ENCODE measurements at regions not wholly inside any gene's neighbourhood (a gene's known extent, or its start where the extent isn't known, plus 50 kb on each side); places are given as distances from the start of the nearest gene placed in this dataset.

DNA sequence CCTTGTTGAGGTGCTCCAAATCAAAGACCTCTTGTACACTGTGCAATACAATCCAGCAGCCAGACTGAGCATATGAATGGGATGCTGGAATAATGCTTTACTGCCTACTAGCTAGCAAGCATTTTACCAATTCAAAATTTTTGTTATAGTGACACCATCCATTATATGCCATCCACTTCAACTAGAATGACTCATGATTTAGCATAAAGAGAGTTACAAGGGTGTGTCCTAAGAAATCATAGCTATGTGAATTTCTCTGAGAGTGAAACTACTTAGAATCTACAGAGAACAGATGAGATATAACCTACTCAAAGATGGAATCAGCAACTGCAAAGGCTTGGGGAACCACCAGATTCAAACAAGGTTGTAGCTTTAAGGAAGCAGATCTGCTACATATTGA lies 221.9 kb downstream of the LHFPL1 start:
- TF ChIP-seq MAX (IDR thresholded peaks at IDR 0.05) (no peak), YY1 (IDR thresholded peaks at IDR 0.05; ENCODE audit: low read depth) (no peak), RAD21 (IDR thresholded peaks at IDR 0.05; ENCODE audit: low read depth) (no peak), TCF12 (IDR thresholded peaks at IDR 0.05; ENCODE audit: low read depth) (no peak), TAF1 (IDR thresholded peaks at IDR 0.05; ENCODE audit: low read depth) (no peak)

Measured in Ishikawa (cell line).